Fibroblast of lung (primary cell): ENCODE measurements at regions not wholly inside any gene's neighbourhood (a gene's known extent, or its start where the extent isn't known, plus 50 kb on each side); places are given as distances from the start of the nearest gene placed in this dataset.

Source experiments
- CTCF ChIP-seq, 2 donors: IDR thresholded peaks in 1 of 2; conservative IDR thresholded peaks in 1 of 2; 1 replicate in 1 of 2; 2 replicates in 1 of 2; pipeline ENCODE4 v1.5.1; 2011 to 2012; ENCODE audit warnings: low read length in 2 of 2, control low read depth in 1 of 2, inconsistent platforms in 1 of 2, low read depth in 1 of 2, mild to moderate bottlenecking in 1 of 2
- EZH2 ChIP-seq: IDR thresholded peaks from 2 replicates; pipeline ENCODE4 v1.5.1; 2012; ENCODE audit warnings: low read length, control low read depth, mild to moderate bottlenecking; ENCODE audit errors: missing control alignments

DNA sequence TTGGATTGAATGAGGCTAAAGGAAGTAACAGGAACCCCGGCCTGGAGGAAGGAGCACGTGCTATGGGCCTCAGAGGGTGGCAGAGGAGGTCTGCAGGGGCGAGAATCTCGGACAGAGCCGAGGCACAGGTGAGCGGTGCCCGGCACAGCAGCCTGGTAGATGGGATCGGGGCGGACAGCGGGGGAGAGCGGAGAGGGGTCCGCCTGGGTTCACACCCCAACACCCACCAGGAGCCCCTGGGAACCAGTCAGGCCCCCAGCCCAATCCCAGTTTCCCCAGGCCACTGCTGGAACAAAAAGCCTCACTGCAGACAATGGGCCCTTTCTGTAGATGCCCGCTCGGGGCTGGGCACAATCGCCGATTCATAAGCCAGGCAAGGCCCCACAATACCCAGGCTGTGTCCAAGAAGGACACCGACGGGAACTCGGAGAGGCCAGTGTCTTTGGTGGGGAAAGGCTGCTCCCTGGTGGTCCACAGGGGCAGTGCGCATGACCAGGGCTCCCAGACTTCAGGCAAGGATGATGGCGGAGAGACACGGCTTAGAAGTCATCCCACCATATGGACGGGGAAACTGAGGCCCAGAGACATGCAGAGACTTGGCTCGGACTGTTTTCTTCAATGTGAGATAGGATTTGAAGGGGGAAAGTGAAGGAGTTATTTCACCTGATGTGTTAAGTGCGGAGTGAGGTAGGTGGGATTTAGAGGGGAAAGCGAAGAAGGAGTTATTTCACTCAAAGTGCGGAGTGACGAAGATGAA, 106.9 kb upstream of the GPR26 start:
- no peak for TF ChIP-seq EZH2
- TF ChIP-seq CTCF (conservative IDR thresholded peaks at IDR 0.05 in 1 of 2, IDR thresholded peaks at IDR 0.05 in 1 of 2; ENCODE audit: low read depth in 1 of 2, low read length in 2 of 2) = peak; percentile 75 to 91
